Adrenal gland (tissue), 9 donors: ENCODE measurements at regions not wholly inside any gene's neighbourhood (a gene's known extent, or its start where the extent isn't known, plus 50 kb on each side); places are given as distances from the start of the nearest gene placed in this dataset.

Experiments
- DNase-seq, 7 donors: peaks; one replicate each; pipeline ENCODE4 v3.0.0-alpha.2; 2019 to 2020
- H3K27ac ChIP-seq, 5 donors: fragments of 200-600 bp; sonication (generic) in 4 of 5; 1 replicate in 3 of 5; 2 replicates in 2 of 5; pipeline versions ENCODE4 v1.5.1 to v1.8.0; 2016 to 2020; ENCODE audit warnings: mild to moderate bottlenecking in 1 of 5
- H3K27me3 ChIP-seq: fragments of 200-600 bp; 2 replicates; pipeline ENCODE4 v1.8.0; 2021
- H3K36me3 ChIP-seq, 2 donors: fragments of 200-600 bp; replicated peaks in 1 of 2; 1 replicate in 1 of 2; 2 replicates in 1 of 2; pipeline versions ENCODE4 v1.5.1 to v1.8.0; 2018 to 2022
- H3K4me1 ChIP-seq, 2 donors: fragments of 200-600 bp; replicated peaks in 1 of 2; 1 replicate in 1 of 2; 2 replicates in 1 of 2; pipeline versions ENCODE4 v1.5.1 to v1.8.0; 2018 to 2021
- H3K4me3 ChIP-seq, 4 donors: fragments of 200-600 bp; sonication (generic) in 3 of 4; one replicate each; pipeline ENCODE4 v1.5.1; 2016 to 2018
- H3K9me3 ChIP-seq, 3 donors: fragments of 200-600 bp; sonication (generic) in 1 of 3; replicated peaks in 1 of 3; 1 replicate in 2 of 3; 2 replicates in 1 of 3; pipeline versions ENCODE4 v1.5.1 to v1.8.0; 2016 to 2021
- POLR2A ChIP-seq, 2 donors: fragments of 450-650 bp; IDR thresholded peaks; one replicate each; pipeline ENCODE4 v1.6.1; 2017; ENCODE audit warnings: antibody characterized with exemption in 2 of 2, mild to moderate bottlenecking in 2 of 2, moderate library complexity in 1 of 2
- WGBS, 4 donors: extraction: QIAGEN DNeasy Blood & Tissue Kit in 2 of 4; methylation state at CpG; one replicate each; pipeline versions ENCODE4 v1.1.5 to v1.1.7; 2013 to 2017; 5-methylcytosine and 5-hydroxymethylcytosine counted together
- intact Hi-C, 2 donors: fragments of 100-400 bp; cut with DNase I; formaldehyde crosslinking; loops; one replicate each; pipeline versions ENCODE4 v1.14.1 to v1.15.0; 2022 to 2023
- TF ChIP-seq, protein P1 (sequence below), 6 experiments: fragments of 450-650 bp in 4 of 6; fragments of 200-600 bp in 2 of 6; sonication (generic) in 1 of 6; IDR thresholded peaks; 1 replicate in 5 of 6; 2 replicates in 1 of 6; pipeline versions ENCODE4 v1.5.1 to v1.8.0; 2016 to 2021; ENCODE audit warnings: antibody characterized with exemption in 6 of 6, mild to moderate bottlenecking in 2 of 6, moderate library complexity in 1 of 6
- donor health status: healthy with polysubstance abuse.
- donor health status: Bipolar disorder and iron deficiency.
- donor health status: DM: yes; HTN: yes; CAD: no.
- donor health status: DM: no; HTN: no; CAD: no.
- donor health status: DM: no; HTN: no; CAD: no.

DNA sequence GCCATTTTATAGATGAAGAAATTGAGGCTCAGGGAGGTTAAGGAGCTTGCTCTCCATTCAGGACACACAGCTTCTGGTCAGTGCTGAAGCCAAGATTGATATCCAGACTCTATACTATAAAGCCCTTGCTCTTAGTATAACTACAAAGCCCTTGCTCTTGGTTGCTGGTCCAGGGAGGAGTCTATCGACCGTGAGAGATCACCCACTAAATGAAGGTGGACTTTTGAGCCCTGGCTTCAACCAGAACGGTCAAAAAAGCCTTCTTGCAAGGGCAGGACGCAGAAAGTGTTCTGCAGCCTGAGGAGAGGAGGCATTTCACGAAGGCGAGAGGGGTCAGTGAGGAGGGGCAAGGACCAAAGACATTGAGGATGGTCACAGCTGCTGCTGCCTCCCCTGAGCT, 176.3 kb downstream of the CYP26A1 start:
- H3K27me3 ChIP-seq, result no peaks in the 10 kb centered on the region
- H3K9me3 ChIP-seq, result no peaks in the 10 kb centered on the region
- H3K4me1 ChIP-seq, result peaks cover 0 to 1% of the 10 kb centered on the region in 2 donors
- no peak for DNase-seq
- 73 to 77% (median 75%) methylated on average over 4 to 6 of the region's 6 CpGs for WGBS, 4 donors
- TF ChIP-seq, protein P1, sequence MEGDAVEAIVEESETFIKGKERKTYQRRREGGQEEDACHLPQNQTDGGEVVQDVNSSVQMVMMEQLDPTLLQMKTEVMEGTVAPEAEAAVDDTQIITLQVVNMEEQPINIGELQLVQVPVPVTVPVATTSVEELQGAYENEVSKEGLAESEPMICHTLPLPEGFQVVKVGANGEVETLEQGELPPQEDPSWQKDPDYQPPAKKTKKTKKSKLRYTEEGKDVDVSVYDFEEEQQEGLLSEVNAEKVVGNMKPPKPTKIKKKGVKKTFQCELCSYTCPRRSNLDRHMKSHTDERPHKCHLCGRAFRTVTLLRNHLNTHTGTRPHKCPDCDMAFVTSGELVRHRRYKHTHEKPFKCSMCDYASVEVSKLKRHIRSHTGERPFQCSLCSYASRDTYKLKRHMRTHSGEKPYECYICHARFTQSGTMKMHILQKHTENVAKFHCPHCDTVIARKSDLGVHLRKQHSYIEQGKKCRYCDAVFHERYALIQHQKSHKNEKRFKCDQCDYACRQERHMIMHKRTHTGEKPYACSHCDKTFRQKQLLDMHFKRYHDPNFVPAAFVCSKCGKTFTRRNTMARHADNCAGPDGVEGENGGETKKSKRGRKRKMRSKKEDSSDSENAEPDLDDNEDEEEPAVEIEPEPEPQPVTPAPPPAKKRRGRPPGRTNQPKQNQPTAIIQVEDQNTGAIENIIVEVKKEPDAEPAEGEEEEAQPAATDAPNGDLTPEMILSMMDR (IDR thresholded peaks at IDR 0.05), result no peak
- TF ChIP-seq POLR2A (IDR thresholded peaks at IDR 0.05), result no peak
- H3K36me3 ChIP-seq, result no peaks in the 10 kb centered on the region
- intact Hi-C loops, result no loop called here
- no peak overlapping the region for H3K4me3 ChIP-seq
- no peak overlapping the region for H3K27ac ChIP-seq

DNA sequence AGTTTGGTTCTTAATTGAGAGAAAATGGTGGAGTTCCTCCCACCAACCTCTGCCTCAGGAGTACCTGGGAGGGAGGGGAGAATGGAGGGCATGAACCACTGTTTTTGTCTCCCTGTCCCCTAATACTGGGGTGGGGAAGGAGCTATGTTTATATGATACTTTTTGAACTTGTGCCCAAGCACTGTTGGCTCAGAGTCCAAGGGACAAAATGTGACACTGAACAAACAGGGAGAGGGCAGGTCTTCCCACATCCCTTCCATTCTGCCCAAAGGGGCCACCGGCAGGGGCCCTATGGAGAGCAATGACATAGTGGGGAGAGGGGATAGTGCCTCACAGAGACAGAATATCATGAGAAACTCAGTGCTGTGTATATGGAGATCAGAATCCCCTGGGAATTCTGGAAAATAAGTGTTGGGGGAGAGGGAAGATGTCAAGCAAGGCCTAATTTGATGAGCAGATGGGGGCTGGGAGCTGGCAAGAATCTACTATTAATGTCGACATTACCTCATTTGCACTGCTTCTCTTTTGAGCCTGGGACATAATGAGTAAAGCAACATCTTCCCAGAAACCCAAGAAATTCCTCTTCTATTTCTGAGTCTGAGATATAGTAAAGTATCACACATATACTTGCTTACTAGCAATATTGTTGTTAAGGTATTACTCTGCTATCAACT, 180.6 kb downstream of the CYP26A1 start:
- no peaks in the 10 kb centered on the region for H3K36me3 ChIP-seq
- 81 to 87% (median 83%) methylated on average over 2 of the region's 2 CpGs for WGBS, 4 donors
- TF ChIP-seq, protein P1 (IDR thresholded peaks at IDR 0.05), result no peak
- TF ChIP-seq POLR2A (IDR thresholded peaks at IDR 0.05), result no peak
- H3K4me3 ChIP-seq, result no peak overlapping the region
- H3K9me3 ChIP-seq, result no peaks in the 10 kb centered on the region
- no peaks in the 10 kb centered on the region for H3K4me1 ChIP-seq
- H3K27ac ChIP-seq, result no peak overlapping the region
- DNase-seq, result no peak
- intact Hi-C loops, result no loop called here
- no peaks in the 10 kb centered on the region for H3K27me3 ChIP-seq

DNA sequence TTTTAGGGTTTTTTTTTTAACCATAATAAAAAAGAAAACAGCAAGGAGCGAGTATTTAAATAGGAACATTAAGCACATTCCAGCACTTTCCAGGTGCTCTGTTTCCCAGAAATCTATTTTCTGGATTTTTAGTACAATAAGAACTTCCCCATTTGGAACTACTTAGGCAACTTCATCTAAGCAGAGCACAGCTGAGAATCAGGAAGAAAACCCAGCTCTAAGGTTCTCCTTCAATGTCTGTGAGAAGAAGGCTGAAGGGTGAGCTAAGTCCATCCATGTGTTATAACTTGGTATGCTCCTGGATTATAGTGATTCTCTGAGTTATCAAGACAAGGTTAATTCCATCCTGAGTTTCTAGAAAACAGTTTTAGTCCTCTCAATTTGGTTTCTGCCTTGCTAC, 181.9 kb downstream of the CYP26A1 start:
- no peaks in the 10 kb centered on the region for H3K9me3 ChIP-seq
- H3K4me3 ChIP-seq, result no peak overlapping the region
- intact Hi-C loops, result no loop called here
- WGBS, 4 donors, result 72 to 86% (median 77%) methylated on average over 1 of the region's 1 CpG
- DNase-seq, result no peak
- no peaks in the 10 kb centered on the region for H3K27me3 ChIP-seq
- no peaks in the 10 kb centered on the region for H3K36me3 ChIP-seq
- TF ChIP-seq, protein P1 (IDR thresholded peaks at IDR 0.05), result no peak
- TF ChIP-seq POLR2A (IDR thresholded peaks at IDR 0.05), result no peak
- H3K27ac ChIP-seq, result no peak overlapping the region
- no peaks in the 10 kb centered on the region for H3K4me1 ChIP-seq
